Bone marrow (tissue), 2 donors: ENCODE measurements at regions not wholly inside any gene's neighbourhood (a gene's known extent, or its start where the extent isn't known, plus 50 kb on each side); places are given as distances from the start of the nearest gene placed in this dataset.
A peak's percentile ranks its signal among the peaks of the same experiment; 100 is the strongest.
"Not testable (repeated sequence)": the region's sequence is repeated elsewhere in the genome, so short reads cannot be mapped to it uniquely, and the experiment has no call there.

Experiments
- DNase-seq, 2 donors: peaks; one replicate each; lab custom pipeline; 2025; lab: John Stamatoyannopoulos, UW

- DNase-seq, result no peak
Observed at GRCh38 chr21:15203740-15204139, 138.9 kb upstream of the NRIP1 start.

- no peak for DNase-seq
Observed at GRCh38 chr21:15204140-15204969, 139.6 kb upstream of the NRIP1 start.

GRCh38 chr21:15204970-15205286 is 140.1 kb upstream of the NRIP1 start:
- DNase-seq, result no peak

- DNase-seq, result no peak
Observed at GRCh38 chr21:15206514-15206913, 141.7 kb upstream of the NRIP1 start.

GRCh38 chr21:15207231-15207630 is 142.4 kb upstream of the NRIP1 start:
- DNase-seq, result no peak

GRCh38 chr21:15207635-15208370 is 143.0 kb upstream of the NRIP1 start:
- no peak for DNase-seq

GRCh38 chr21:15208786-15209185 is 144.0 kb upstream of the NRIP1 start:
- DNase-seq, result no peak

- no peak for DNase-seq
Observed at GRCh38 chr21:15209224-15209623, 144.4 kb upstream of the NRIP1 start.

- DNase-seq, result no peak
Observed at GRCh38 chr21:15210235-15210678, 145.5 kb upstream of the NRIP1 start.

- no peak for DNase-seq
Observed at GRCh38 chr21:15211491-15212133, 146.8 kb upstream of the NRIP1 start.

- peak in 1 of 2 donors; percentile 60 for DNase-seq
Observed at GRCh38 chr21:15212206-15212605, 147.4 kb upstream of the NRIP1 start.

GRCh38 chr21:15218476-15218875 is 153.7 kb upstream of the NRIP1 start:
- DNase-seq, result not testable (repeated sequence)

GRCh38 chr21:15219039-15219438 is 154.2 kb upstream of the NRIP1 start:
- no peak for DNase-seq

- peak in 1 of 2 donors; percentile 5 for DNase-seq
Observed at GRCh38 chr21:15219894-15220293, 155.1 kb upstream of the NRIP1 start.

- peak; percentile 36 to 41 for DNase-seq
Observed at GRCh38 chr21:15221799-15222386, 157.1 kb upstream of the NRIP1 start.

GRCh38 chr21:15222707-15223106 is 157.9 kb upstream of the NRIP1 start:
- DNase-seq, result peak in 1 of 2 donors; percentile 14

GRCh38 chr21:15224346-15225086 is 159.7 kb upstream of the NRIP1 start:
- DNase-seq, result no peak

- no peak for DNase-seq
Observed at GRCh38 chr21:15227919-15228318, 163.1 kb upstream of the NRIP1 start.

- DNase-seq, result no peak
Observed at GRCh38 chr21:15229390-15229789, 164.6 kb upstream of the NRIP1 start.

- DNase-seq, result no peak
Observed at GRCh38 chr21:15233611-15234010, 168.8 kb upstream of the NRIP1 start.

- no peak for DNase-seq
Observed at GRCh38 chr21:15236111-15236510, 171.3 kb upstream of the NRIP1 start.

GRCh38 chr21:15240848-15241247 is 176.0 kb upstream of the NRIP1 start:
- no peak for DNase-seq
